MM.1S (cell line): ENCODE measurements at regions not wholly inside any gene's neighbourhood (a gene's known extent, or its start where the extent isn't known, plus 50 kb on each side); places are given as distances from the start of the nearest gene placed in this dataset.

Experiments used
- DNase-seq: peaks from one replicate; pipeline ENCODE4 v3.0.0-alpha.2; 2015
- H2AFZ ChIP-seq: fragments of 300-600 bp; sonication (generic); 2 replicates; pipeline ENCODE4 v1.6.0; 2016; ENCODE audit warnings: antibody characterized with exemption, low read length
- H3F3A ChIP-seq: fragments of 300-600 bp; sonication (generic); 2 replicates; pipeline ENCODE4 v1.6.1; 2016; ENCODE audit warnings: mild to moderate bottlenecking, antibody characterized with exemption, low read length, moderate library complexity, mixed read lengths; ENCODE audit not compliant: insufficient read depth
- H3K27ac ChIP-seq: fragments of 300-600 bp; sonication (generic); 2 replicates; pipeline ENCODE4 v1.5.1; 2016; ENCODE audit warnings: mild to moderate bottlenecking, low read length
- H3K27me3 ChIP-seq: fragments of 300-600 bp; sonication (generic); replicated peaks from 2 replicates; pipeline ENCODE4 v1.6.0; 2016; ENCODE audit warnings: low read length; ENCODE audit not compliant: insufficient read depth
- H3K36me3 ChIP-seq: fragments of 300-600 bp; sonication (generic); replicated peaks from 2 replicates; pipeline ENCODE4 v1.6.1; 2016; ENCODE audit warnings: mild to moderate bottlenecking, low read length, mixed read lengths; ENCODE audit not compliant: insufficient read depth
- H3K4me1 ChIP-seq: fragments of 300-600 bp; sonication (generic); 2 replicates; pipeline ENCODE4 v1.6.1; 2016; ENCODE audit warnings: low read length, mixed read lengths
- H3K4me2 ChIP-seq: fragments of 300-600 bp; sonication (generic); 2 replicates; pipeline ENCODE4 v1.6.0; 2016; ENCODE audit warnings: low read depth, low read length
- H3K4me3 ChIP-seq: fragments of 300-600 bp; sonication (generic); 2 replicates; pipeline ENCODE4 v1.5.1; 2016; ENCODE audit warnings: low read length, mixed read lengths
- H3K79me2 ChIP-seq: fragments of 300-600 bp; sonication (generic); 2 replicates; pipeline ENCODE4 v1.6.1; 2016; ENCODE audit warnings: mixed run types, low read length, mixed read lengths
- H3K9ac ChIP-seq: fragments of 300-600 bp; sonication (generic); 2 replicates; pipeline ENCODE4 v1.6.1; 2016; ENCODE audit warnings: low read length, mixed read lengths
- H3K9me2 ChIP-seq: fragments of 300-600 bp; sonication (generic); replicated peaks from 2 replicates; pipeline ENCODE4 v1.6.1; 2016; ENCODE audit warnings: mild to moderate bottlenecking, low read length, mixed read lengths; ENCODE audit not compliant: insufficient read depth
- H3K9me3 ChIP-seq: fragments of 300-600 bp; sonication (generic); replicated peaks from 2 replicates; pipeline ENCODE4 v1.6.1; 2016; ENCODE audit warnings: mild to moderate bottlenecking, low read length, mixed read lengths; ENCODE audit not compliant: insufficient read depth
- H4K20me1 ChIP-seq: fragments of 300-600 bp; sonication (generic); 2 replicates; pipeline ENCODE4 v1.6.1; 2016; ENCODE audit warnings: mild to moderate bottlenecking, low read length, moderate library complexity, mixed read lengths; ENCODE audit not compliant: insufficient read depth
- EZH2 ChIP-seq: fragments of 300-600 bp; sonication (generic); optimal IDR thresholded peaks from 2 replicates; pipeline ENCODE3; 2017; ENCODE audit warnings: low read depth, mild to moderate bottlenecking, antibody characterized with exemption, low read length, mixed read lengths
- EZH2phosphoT487 ChIP-seq: fragments of 300-600 bp; sonication (generic); IDR thresholded peaks from 2 replicates; pipeline ENCODE4 v1.6.1; 2018; ENCODE audit warnings: antibody characterized with exemption, low read length
- TF ChIP-seq, protein P1 (sequence below): fragments of 300-600 bp; sonication (generic); IDR thresholded peaks from 2 replicates; pipeline ENCODE4 v1.5.1; 2016; ENCODE audit warnings: antibody characterized with exemption, low read length, mixed read lengths

DNA sequence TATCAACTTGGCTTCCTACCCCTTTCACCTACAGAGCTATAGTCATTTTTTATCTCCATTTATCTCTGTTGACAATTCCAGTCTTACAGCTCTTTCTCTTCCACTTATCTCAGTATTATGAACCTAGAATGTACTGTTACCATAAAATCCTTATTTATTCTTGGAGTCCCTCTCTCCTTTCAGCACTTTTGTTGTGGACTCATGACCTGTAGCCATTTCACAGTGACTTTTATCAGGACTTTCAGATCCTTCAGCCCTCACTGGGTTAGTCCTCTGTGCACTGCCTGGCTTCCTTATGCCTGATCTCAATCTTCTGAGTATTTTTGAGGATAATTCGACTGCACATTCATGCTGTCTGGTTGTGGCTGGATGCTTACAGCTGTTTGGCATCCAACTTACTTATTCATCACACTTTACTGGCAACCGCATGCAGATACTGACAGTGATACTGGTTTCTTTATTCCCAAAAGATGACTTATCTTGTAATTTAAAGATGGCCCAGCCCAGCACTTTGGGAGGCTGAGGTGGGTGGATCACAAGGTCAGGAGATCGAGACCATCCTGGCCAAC is 293.3 kb downstream of the MAN2A1 start:
- Histone ChIP-seq H3K4me1 (no peaks in the 10 kb centered on the region), H3K79me2 (no peaks in the 10 kb centered on the region), H4K20me1 (no peaks in the 10 kb centered on the region), H3K4me2 (no peak overlapping the region), H3K27ac (no peak overlapping the region), H3K27me3 (no peaks in the 10 kb centered on the region), H3F3A (no peaks in the 10 kb centered on the region), H3K36me3 (no peaks in the 10 kb centered on the region), H3K9me2 (no peaks in the 10 kb centered on the region), H3K9me3 (no peaks in the 10 kb centered on the region), H3K9ac (no peak overlapping the region), H2AFZ (no peak overlapping the region), H3K4me3 (no peak overlapping the region)
- no peak for DNase-seq
- TF ChIP-seq, protein P1, sequence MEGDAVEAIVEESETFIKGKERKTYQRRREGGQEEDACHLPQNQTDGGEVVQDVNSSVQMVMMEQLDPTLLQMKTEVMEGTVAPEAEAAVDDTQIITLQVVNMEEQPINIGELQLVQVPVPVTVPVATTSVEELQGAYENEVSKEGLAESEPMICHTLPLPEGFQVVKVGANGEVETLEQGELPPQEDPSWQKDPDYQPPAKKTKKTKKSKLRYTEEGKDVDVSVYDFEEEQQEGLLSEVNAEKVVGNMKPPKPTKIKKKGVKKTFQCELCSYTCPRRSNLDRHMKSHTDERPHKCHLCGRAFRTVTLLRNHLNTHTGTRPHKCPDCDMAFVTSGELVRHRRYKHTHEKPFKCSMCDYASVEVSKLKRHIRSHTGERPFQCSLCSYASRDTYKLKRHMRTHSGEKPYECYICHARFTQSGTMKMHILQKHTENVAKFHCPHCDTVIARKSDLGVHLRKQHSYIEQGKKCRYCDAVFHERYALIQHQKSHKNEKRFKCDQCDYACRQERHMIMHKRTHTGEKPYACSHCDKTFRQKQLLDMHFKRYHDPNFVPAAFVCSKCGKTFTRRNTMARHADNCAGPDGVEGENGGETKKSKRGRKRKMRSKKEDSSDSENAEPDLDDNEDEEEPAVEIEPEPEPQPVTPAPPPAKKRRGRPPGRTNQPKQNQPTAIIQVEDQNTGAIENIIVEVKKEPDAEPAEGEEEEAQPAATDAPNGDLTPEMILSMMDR = no peak
- TF ChIP-seq EZH2 (no peak), EZH2phosphoT487 (no peak)

- TF ChIP-seq, protein P1 = no peak
- TF ChIP-seq EZH2phosphoT487 (no peak), EZH2 (no peak)
- no peak for DNase-seq
- no peaks in the 10 kb centered on the region for H3K27me3 ChIP-seq
- H3K9me3 ChIP-seq = no peaks in the 10 kb centered on the region
- H3K4me3 ChIP-seq = no peak overlapping the region
- no peaks in the 10 kb centered on the region for H3K79me2 ChIP-seq
- H3K9ac ChIP-seq = no peak overlapping the region
- no peaks in the 10 kb centered on the region for H3K36me3 ChIP-seq
- no peaks in the 10 kb centered on the region for H4K20me1 ChIP-seq
- H3K4me1 ChIP-seq = no peaks in the 10 kb centered on the region
- no peak overlapping the region for H3K4me2 ChIP-seq
- H3K9me2 ChIP-seq = no peaks in the 10 kb centered on the region
- no peak overlapping the region for H3K27ac ChIP-seq
- no peaks in the 10 kb centered on the region for H3F3A ChIP-seq
- no peak overlapping the region for H2AFZ ChIP-seq
These were observed 297.0 kb downstream of the MAN2A1 start for GRCh38 chr5:109986726-109987125.

- no peak overlapping the region for H3K9ac ChIP-seq
- no peak overlapping the region for H3K27ac ChIP-seq
- no peaks in the 10 kb centered on the region for H3K79me2 ChIP-seq
- H2AFZ ChIP-seq = no peak overlapping the region
- H3F3A ChIP-seq = no peaks in the 10 kb centered on the region
- TF ChIP-seq EZH2phosphoT487 (no peak), EZH2 (no peak)
- TF ChIP-seq, protein P1 = no peak
- no peak overlapping the region for H3K4me3 ChIP-seq
- no peak for DNase-seq
- no peaks in the 10 kb centered on the region for H4K20me1 ChIP-seq
- H3K27me3 ChIP-seq = no peaks in the 10 kb centered on the region
- no peaks in the 10 kb centered on the region for H3K4me1 ChIP-seq
- H3K36me3 ChIP-seq = no peaks in the 10 kb centered on the region
- no peaks in the 10 kb centered on the region for H3K9me2 ChIP-seq
- H3K4me2 ChIP-seq = no peak overlapping the region
- H3K9me3 ChIP-seq = no peaks in the 10 kb centered on the region
These were observed 297.6 kb downstream of the MAN2A1 start for GRCh38 chr5:109987355-109987754.
